Adrenal gland (tissue), 5 donors: ENCODE measurements at regions not wholly inside any gene's neighbourhood (a gene's known extent, or its start where the extent isn't known, plus 50 kb on each side); places are given as distances from the start of the nearest gene placed in this dataset.

ENCODE experiments used
- CTCF ChIP-seq, 6 experiments: fragments of 450-650 bp in 4 of 6; fragments of 200-600 bp in 2 of 6; sonication (generic) in 1 of 6; IDR thresholded peaks; 1 replicate in 5 of 6; 2 replicates in 1 of 6; pipeline versions ENCODE4 v1.5.1 to v1.8.0; 2016 to 2021; ENCODE audit warnings: antibody characterized with exemption in 6 of 6, mild to moderate bottlenecking in 2 of 6, moderate library complexity in 1 of 6
- POLR2A ChIP-seq, 2 donors: fragments of 450-650 bp; IDR thresholded peaks; one replicate each; pipeline ENCODE4 v1.6.1; 2017; ENCODE audit warnings: antibody characterized with exemption in 2 of 2, mild to moderate bottlenecking in 2 of 2, moderate library complexity in 1 of 2
- donor health status: DM: no; HTN: no; CAD: no.

DNA sequence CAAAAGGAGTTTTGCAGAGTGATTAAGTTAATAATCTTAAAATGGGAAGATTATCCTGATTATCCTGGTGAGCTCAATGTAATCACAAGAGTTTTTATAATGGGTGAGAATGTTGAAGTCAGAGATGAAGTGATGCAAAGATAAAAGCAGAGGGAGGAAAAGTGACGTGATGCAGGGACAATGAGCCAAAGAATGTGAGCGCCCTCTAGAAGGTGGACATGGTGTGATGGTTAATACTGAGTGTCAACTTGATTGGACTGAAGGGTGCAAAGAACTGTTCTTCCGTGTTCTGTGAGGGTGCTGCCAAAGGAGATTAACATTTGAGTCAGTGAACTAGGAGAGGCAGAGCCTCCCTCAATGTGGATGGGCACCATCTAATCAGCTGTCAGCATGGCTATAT lies 569.6 kb upstream of the AGTR1 start:
- TF ChIP-seq CTCF (IDR thresholded peaks at IDR 0.05): no peak
- TF ChIP-seq POLR2A (IDR thresholded peaks at IDR 0.05): no peak
